ENCODE measurements at regions not wholly inside any gene's neighbourhood (a gene's known extent, or its start where the extent isn't known, plus 50 kb on each side); places are given as distances from the start of the nearest gene placed in this dataset.

DNA sequence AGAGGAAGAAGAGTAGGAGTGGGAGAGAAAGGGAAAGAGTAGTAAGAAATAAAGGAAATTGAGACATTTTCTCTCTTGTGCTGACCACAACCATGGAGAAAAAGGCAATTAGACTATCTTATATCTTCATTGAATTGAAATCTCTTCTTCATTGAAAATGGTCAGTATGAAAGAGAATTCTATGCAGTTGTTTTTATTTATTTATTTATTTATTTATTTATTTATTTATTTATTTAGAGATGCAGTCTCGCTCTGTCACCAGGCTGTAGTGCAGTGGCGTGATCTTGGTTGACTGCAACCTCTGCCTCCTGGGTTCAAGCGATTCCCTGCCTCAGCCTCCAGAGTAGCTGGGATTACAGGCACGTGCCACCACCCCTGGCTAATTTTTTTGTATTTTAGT is 447.1 kb downstream of the PTPRC start:
- no peak for FAIRE-seq
- Histone ChIP-seq H3K79me2 (ENCODE audit: control insufficient read depth, insufficient read depth, low read length) (no peaks in the 10 kb centered on the region), H2AFZ (ENCODE audit: control insufficient read depth, low read depth, low read length) (no peak overlapping the region), H4K20me1 (ENCODE audit: control insufficient read depth, insufficient read depth) (no peaks in the 10 kb centered on the region), H3K27me3 (replicated peaks in 1 of 2; ENCODE audit: control insufficient read depth in 2 of 2, insufficient read depth in 2 of 2, low read length in 1 of 2) (no peaks in the 10 kb centered on the region), H3K9ac (ENCODE audit: control insufficient read depth, insufficient read depth, low read length) (no peak overlapping the region), H3K36me3 (ENCODE audit: control insufficient read depth in 2 of 2, insufficient read depth in 2 of 2, low read length in 1 of 2) (no peaks in the 10 kb centered on the region), H3K4me1 (ENCODE audit: control insufficient read depth, insufficient read depth, low read length) (peaks cover 14% of the 10 kb centered on the region), H3K4me2 (ENCODE audit: control insufficient read depth, insufficient read depth) (no peak overlapping the region), H3K27ac (ENCODE audit: control insufficient read depth, insufficient read depth) (no peak overlapping the region), H3K9me3 (replicated peaks; ENCODE audit: control insufficient read depth, insufficient read depth, low read length) (peaks cover 2% of the 10 kb centered on the region), H3K4me3 (no peak overlapping the region)
- in situ Hi-C loops (cut with MboI) (no loop called here), intact Hi-C loops (cut with micrococcal nuclease; ENCODE audit: unreplicated experiment) (no loop called here)
- WGBS (ENCODE audit: insufficient coverage, insufficient replicate concordance, low lambda C conversion rate, missing lambda C conversion rate), result 87% methylated on average over 4 of the region's 4 CpGs
- no peak for DNase-seq (ENCODE audit: low read depth, low spot score)
- no peak for ATAC-seq
- CTCF ChIA-PET, result interaction anchor here (1.3 to 2.3 kb wide), 2 partner anchors 11 to 68 kb away, joined by 4 to 8 read pairs; no protein-coding TSS in a partner anchor
- no TSS peak for BruUV-seq (replicated peaks)
- POLR2A ChIA-PET, result no interaction called here
- RAD21 ChIA-PET (ENCODE audit: unreplicated experiment), result interaction anchor here (0.8 to 5.4 kb wide), 3 partner anchors 17 to 153 kb away, joined by 3 to 48 read pairs (median 20); no protein-coding TSS in a partner anchor
- SMC1A ChIA-PET (ENCODE audit: uncharacterized antibody, unreplicated experiment), result interaction anchor here (1.2 to 5.9 kb wide), 6 partner anchors 8 to 166 kb away, joined by 3 to 46 read pairs (median 15); no protein-coding TSS in a partner anchor
- TF ChIP-seq SREBF1 (IDR thresholded peaks at IDR 0.05; ENCODE audit: low read length) (no peak), SP1 (IDR thresholded peaks at IDR 0.05; ENCODE audit: low read depth, low read length) (no peak), POLR2A (IDR thresholded peaks at IDR 0.05; ENCODE audit: low read depth, low read length) (no peak), STAT3 (IDR thresholded peaks at IDR 0.05; ENCODE audit: low read depth, low read length) (no peak), GATAD2B (conservative IDR thresholded peaks at IDR 0.05; ENCODE audit: low read depth) (no peak), ZNF384 (IDR thresholded peaks at IDR 0.05; ENCODE audit: borderline replicate concordance, low read depth, low read length) (no peak), SIX5 (IDR thresholded peaks at IDR 0.05; ENCODE audit: low read depth, low read length, severe bottlenecking) (no peak), MEF2B (IDR thresholded peaks at IDR 0.05; ENCODE audit: partially characterized antibody, poor library complexity, severe bottlenecking) (no peak), SPI1 (IDR thresholded peaks at IDR 0.05; ENCODE audit: borderline replicate concordance, insufficient read depth, low read depth, low read length) (no peak), CHD1 (IDR thresholded peaks at IDR 0.05; ENCODE audit: low read depth, low read length) (no peak)
- TF ChIP-seq, protein P1, sequence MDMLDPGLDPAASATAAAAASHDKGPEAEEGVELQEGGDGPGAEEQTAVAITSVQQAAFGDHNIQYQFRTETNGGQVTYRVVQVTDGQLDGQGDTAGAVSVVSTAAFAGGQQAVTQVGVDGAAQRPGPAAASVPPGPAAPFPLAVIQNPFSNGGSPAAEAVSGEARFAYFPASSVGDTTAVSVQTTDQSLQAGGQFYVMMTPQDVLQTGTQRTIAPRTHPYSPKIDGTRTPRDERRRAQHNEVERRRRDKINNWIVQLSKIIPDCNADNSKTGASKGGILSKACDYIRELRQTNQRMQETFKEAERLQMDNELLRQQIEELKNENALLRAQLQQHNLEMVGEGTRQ (IDR thresholded peaks at IDR 0.05; ENCODE audit: borderline replicate concordance, low read depth, low read length), result no peak
- TF ChIP-seq, protein P2, sequence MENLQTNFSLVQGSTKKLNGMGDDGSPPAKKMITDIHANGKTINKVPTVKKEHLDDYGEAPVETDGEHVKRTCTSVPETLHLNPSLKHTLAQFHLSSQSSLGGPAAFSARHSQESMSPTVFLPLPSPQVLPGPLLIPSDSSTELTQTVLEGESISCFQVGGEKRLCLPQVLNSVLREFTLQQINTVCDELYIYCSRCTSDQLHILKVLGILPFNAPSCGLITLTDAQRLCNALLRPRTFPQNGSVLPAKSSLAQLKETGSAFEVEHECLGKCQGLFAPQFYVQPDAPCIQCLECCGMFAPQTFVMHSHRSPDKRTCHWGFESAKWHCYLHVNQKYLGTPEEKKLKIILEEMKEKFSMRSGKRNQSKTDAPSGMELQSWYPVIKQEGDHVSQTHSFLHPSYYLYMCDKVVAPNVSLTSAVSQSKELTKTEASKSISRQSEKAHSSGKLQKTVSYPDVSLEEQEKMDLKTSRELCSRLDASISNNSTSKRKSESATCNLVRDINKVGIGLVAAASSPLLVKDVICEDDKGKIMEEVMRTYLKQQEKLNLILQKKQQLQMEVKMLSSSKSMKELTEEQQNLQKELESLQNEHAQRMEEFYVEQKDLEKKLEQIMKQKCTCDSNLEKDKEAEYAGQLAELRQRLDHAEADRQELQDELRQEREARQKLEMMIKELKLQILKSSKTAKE (IDR thresholded peaks at IDR 0.05; ENCODE audit: low read depth, poor library complexity, severe bottlenecking), result no peak
- TF ChIP-seq, protein P3, sequence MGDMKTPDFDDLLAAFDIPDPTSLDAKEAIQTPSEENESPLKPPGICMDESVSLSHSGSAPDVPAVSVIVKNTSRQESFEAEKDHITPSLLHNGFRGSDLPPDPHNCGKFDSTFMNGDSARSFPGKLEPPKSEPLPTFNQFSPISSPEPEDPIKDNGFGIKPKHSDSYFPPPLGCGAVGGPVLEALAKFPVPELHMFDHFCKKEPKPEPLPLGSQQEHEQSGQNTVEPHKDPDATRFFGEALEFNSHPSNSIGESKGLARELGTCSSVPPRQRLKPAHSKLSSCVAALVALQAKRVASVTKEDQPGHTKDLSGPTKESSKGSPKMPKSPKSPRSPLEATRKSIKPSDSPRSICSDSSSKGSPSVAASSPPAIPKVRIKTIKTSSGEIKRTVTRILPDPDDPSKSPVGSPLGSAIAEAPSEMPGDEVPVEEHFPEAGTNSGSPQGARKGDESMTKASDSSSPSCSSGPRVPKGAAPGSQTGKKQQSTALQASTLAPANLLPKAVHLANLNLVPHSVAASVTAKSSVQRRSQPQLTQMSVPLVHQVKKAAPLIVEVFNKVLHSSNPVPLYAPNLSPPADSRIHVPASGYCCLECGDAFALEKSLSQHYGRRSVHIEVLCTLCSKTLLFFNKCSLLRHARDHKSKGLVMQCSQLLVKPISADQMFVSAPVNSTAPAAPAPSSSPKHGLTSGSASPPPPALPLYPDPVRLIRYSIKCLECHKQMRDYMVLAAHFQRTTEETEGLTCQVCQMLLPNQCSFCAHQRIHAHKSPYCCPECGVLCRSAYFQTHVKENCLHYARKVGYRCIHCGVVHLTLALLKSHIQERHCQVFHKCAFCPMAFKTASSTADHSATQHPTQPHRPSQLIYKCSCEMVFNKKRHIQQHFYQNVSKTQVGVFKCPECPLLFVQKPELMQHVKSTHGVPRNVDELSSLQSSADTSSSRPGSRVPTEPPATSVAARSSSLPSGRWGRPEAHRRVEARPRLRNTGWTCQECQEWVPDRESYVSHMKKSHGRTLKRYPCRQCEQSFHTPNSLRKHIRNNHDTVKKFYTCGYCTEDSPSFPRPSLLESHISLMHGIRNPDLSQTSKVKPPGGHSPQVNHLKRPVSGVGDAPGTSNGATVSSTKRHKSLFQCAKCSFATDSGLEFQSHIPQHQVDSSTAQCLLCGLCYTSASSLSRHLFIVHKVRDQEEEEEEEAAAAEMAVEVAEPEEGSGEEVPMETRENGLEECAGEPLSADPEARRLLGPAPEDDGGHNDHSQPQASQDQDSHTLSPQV (IDR thresholded peaks at IDR 0.05), result no peak
- TF ChIP-seq, protein P4, sequence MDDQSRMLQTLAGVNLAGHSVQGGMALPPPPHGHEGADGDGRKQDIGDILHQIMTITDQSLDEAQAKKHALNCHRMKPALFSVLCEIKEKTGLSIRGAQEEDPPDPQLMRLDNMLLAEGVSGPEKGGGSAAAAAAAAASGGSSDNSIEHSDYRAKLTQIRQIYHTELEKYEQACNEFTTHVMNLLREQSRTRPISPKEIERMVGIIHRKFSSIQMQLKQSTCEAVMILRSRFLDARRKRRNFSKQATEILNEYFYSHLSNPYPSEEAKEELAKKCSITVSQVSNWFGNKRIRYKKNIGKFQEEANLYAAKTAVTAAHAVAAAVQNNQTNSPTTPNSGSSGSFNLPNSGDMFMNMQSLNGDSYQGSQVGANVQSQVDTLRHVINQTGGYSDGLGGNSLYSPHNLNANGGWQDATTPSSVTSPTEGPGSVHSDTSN (IDR thresholded peaks at IDR 0.05; ENCODE audit: insufficient replicate concordance, low read depth, low read length), result no peak
- TF ChIP-seq, protein P5, sequence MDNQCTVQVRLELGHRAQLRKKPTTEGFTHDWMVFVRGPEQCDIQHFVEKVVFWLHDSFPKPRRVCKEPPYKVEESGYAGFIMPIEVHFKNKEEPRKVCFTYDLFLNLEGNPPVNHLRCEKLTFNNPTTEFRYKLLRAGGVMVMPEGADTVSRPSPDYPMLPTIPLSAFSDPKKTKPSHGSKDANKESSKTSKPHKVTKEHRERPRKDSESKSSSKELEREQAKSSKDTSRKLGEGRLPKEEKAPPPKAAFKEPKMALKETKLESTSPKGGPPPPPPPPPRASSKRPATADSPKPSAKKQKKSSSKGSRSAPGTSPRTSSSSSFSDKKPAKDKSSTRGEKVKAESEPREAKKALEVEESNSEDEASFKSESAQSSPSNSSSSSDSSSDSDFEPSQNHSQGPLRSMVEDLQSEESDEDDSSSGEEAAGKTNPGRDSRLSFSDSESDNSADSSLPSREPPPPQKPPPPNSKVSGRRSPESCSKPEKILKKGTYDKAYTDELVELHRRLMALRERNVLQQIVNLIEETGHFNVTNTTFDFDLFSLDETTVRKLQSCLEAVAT (IDR thresholded peaks at IDR 0.05), result no peak
